GM10266 (cell line): ENCODE measurements at regions not wholly inside any gene's neighbourhood (a gene's known extent, or its start where the extent isn't known, plus 50 kb on each side); places are given as distances from the start of the nearest gene placed in this dataset.

Source experiments
- DNase-seq: peaks from one replicate; pipeline ENCODE4 v3.0.0; 2012; ENCODE audit errors: extremely low spot score
- TF ChIP-seq, protein P1 (sequence below): IDR thresholded peaks from 2 replicates; pipeline ENCODE4 v1.5.1; 2012; ENCODE audit warnings: mild to moderate bottlenecking, low read depth; ENCODE audit not compliant: control insufficient read depth, insufficient read depth; ENCODE audit errors: missing control alignments

DNA sequence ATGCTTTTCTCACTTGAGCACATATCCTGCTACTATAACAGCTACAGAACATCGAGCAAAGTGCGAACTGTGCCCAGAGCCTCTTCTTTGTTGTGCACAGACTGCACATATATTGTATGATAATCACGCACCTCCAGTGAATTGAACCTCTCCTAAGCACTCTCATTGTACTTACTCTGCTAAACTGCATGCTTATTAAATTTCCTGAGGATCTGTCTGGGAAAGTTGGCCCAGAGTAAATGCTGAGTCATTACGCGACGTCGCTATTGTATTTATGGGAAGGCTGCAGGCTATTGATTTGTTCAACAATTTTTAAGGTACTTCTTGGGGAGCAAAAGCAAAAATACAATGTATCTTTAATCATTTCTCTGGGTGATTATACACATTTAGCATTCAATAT is 399.6 kb upstream of the DSEL start:
- DNase-seq = no peak
- TF ChIP-seq, protein P1, sequence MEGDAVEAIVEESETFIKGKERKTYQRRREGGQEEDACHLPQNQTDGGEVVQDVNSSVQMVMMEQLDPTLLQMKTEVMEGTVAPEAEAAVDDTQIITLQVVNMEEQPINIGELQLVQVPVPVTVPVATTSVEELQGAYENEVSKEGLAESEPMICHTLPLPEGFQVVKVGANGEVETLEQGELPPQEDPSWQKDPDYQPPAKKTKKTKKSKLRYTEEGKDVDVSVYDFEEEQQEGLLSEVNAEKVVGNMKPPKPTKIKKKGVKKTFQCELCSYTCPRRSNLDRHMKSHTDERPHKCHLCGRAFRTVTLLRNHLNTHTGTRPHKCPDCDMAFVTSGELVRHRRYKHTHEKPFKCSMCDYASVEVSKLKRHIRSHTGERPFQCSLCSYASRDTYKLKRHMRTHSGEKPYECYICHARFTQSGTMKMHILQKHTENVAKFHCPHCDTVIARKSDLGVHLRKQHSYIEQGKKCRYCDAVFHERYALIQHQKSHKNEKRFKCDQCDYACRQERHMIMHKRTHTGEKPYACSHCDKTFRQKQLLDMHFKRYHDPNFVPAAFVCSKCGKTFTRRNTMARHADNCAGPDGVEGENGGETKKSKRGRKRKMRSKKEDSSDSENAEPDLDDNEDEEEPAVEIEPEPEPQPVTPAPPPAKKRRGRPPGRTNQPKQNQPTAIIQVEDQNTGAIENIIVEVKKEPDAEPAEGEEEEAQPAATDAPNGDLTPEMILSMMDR = no peak

DNA sequence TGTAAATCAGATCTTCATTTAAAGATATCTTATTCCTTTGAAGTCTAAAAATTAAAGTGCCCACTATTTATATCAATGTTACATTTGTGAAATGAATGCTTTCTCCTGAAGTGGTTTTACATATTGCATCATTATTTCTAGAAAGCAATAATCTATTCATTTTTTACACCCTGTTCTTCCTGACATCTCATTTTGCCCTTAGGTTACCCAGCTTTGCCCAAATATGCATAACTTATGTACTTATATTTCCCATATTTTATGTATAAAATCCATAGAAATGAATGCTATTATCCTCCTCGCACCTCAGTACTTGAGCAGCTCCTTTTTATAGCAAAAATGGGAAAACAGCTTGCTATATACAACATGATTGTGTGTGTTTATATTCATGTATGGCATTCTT is 396.5 kb upstream of the DSEL start:
- TF ChIP-seq, protein P1 = no peak

DNA sequence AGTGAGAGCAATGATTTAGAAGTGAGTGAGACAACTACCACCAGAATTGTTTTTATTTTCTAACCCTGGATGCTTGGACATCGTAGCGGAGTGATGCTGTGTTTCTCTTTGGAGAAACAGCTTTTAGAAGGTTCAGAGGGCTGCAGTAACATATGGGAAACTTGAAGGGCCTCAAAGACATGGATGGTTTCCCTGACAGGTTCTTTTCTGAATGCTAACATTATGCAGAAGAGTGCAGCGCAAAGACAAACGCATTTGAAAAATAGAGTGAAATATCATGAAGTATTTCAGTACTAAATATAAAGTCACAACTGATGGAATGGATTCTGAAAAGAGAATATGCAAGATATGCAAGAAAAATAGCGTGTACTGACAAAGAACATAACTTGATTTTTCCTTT is 385.1 kb upstream of the DSEL start:
- TF ChIP-seq, protein P1 = no peak
- no peak for DNase-seq

More for the DNA sequence above, 396.5 kb upstream of the DSEL start:
- no peak for DNase-seq

DNA sequence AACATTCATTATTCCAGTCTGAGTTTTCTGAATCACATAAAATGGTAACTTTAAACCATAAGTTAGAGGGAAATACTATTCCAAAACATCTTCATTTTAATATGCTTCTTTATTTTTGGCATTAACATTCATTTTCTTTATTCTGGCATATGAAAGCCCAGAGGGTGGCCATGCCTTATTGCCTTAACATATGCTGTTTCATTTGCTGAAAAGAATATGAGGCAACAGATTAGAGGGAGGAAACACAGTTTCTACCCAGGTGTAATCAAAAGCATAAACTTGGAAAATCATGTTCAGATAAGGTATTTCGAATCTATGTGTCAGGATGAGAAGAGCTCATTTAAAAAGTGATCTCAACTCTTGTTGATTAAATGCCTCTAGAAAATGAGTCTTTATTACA is 379.9 kb upstream of the DSEL start:
- TF ChIP-seq, protein P1 = no peak
- DNase-seq = no peak

DNA sequence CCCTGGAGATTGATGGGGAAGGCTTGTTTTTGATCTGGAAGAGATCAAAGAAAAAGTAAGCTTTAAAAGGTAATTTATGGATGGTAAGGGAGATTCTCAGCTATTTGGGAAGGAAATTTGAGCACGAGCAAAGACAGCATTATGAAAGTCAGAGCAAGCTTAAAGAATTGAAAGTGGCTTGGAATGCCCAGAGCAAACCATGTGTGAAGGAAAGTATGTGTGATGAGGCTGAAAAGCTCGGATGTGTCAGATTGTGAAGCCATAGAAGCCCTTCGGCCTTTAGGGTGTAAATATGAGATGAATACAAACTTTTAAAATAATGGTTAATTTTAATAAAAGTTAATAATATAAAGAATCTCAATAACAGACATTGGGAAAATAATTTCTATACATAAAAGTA is 377.4 kb upstream of the DSEL start:
- TF ChIP-seq, protein P1 = no peak
- DNase-seq = no peak

DNA sequence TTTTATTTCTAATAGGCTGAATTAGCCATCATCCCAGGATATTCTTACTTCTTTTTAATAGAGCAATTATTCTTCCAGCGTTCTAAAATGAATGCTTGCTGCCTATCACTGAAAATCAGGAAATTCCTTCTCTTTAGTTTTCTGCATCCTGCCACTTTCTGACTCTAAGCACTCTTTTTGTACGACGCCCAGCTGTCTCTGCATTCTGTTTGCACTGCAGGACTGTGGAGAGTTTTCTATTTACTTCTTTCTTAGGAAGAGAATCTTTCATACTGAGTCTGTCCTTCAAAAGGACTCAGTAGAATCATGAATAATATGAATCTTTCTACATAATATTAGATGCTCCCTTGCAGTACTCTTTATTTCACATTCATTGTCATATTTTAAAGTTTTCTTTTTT is 360.4 kb upstream of the DSEL start:
- TF ChIP-seq, protein P1 = no peak

DNA sequence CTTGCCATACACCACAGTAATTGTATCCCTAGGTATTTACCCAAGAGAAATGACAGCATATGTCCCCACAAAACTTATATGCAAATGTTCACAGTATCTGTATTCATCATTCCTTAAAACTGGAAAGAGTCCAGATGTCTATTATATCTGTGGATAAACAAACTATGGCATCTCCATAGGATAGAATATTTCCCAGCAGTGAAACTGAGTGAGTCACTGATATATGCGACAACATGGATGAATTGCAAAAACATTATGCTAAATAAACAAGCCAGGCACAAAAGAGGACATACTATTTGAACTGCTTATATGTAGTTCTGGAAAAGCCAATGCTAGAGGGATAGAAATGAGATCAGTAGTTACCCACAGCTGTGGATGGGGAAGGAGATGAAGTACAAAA is 359.4 kb upstream of the DSEL start:
- no peak for DNase-seq
- TF ChIP-seq, protein P1 = no peak

More for the DNA sequence above, 360.4 kb upstream of the DSEL start:
- no peak for DNase-seq
